GM18873 (cell line): ENCODE measurements at regions not wholly inside any gene's neighbourhood (a gene's known extent, or its start where the extent isn't known, plus 50 kb on each side); places are given as distances from the start of the nearest gene placed in this dataset.
A peak's percentile ranks its signal among the peaks of the same experiment; 100 is the strongest.

Experiments
- ATAC-seq: cut with Tn5 transposase; IDR thresholded peaks from one replicate; pipeline ENCODE4 v1.9.1; 2021; ENCODE audit warnings: mild to moderate bottlenecking, moderate library complexity, moderate number of reproducible peaks; ENCODE audit not compliant: unreplicated experiment, low FRiP score

GRCh38 chr2:155357172-155357571 lies 658.7 kb downstream of the KCNJ3 start:
- no peak for ATAC-seq

GRCh38 chr2:155356250-155356649 lies 657.8 kb downstream of the KCNJ3 start:
- ATAC-seq: no peak

- no peak for ATAC-seq
These were observed 652.5 kb downstream of the KCNJ3 start for GRCh38 chr2:155350783-155351580.

GRCh38 chr2:155332016-155332415 lies 633.5 kb downstream of the KCNJ3 start:
- no peak for ATAC-seq

GRCh38 chr2:155320236-155320635 lies 621.7 kb downstream of the KCNJ3 start:
- ATAC-seq: no peak

- ATAC-seq: no peak
These were observed 620.2 kb downstream of the KCNJ3 start for GRCh38 chr2:155318710-155319109.

GRCh38 chr2:155315768-155316167 lies 617.3 kb downstream of the KCNJ3 start:
- no peak for ATAC-seq

- no peak for ATAC-seq
These were observed 612.1 kb downstream of the KCNJ3 start for GRCh38 chr2:155310589-155310988.

- ATAC-seq: no peak
These were observed 611.0 kb downstream of the KCNJ3 start for GRCh38 chr2:155309483-155309882.

GRCh38 chr2:155308367-155309009 lies 610.0 kb downstream of the KCNJ3 start:
- ATAC-seq: no peak

- ATAC-seq: no peak
These were observed 602.7 kb downstream of the KCNJ3 start for GRCh38 chr2:155301221-155301620.

- ATAC-seq: no peak
These were observed 599.5 kb downstream of the KCNJ3 start for GRCh38 chr2:155298001-155298400.

- no peak for ATAC-seq
These were observed 595.9 kb downstream of the KCNJ3 start for GRCh38 chr2:155294358-155294757.

- ATAC-seq: no peak
These were observed 583.4 kb downstream of the KCNJ3 start for GRCh38 chr2:155281907-155282306.

- ATAC-seq: no peak
These were observed 574.8 kb downstream of the KCNJ3 start for GRCh38 chr2:155273323-155273722.

- ATAC-seq: no peak
These were observed 568.1 kb downstream of the KCNJ3 start for GRCh38 chr2:155266583-155266982.

GRCh38 chr2:155266109-155266508 lies 567.6 kb downstream of the KCNJ3 start:
- no peak for ATAC-seq

GRCh38 chr2:155256803-155257202 lies 558.3 kb downstream of the KCNJ3 start:
- ATAC-seq: no peak

GRCh38 chr2:155250800-155251199 lies 552.3 kb downstream of the KCNJ3 start:
- peak; percentile 73 for ATAC-seq

- no peak for ATAC-seq
These were observed 541.7 kb downstream of the KCNJ3 start for GRCh38 chr2:155240176-155240575.

- no peak for ATAC-seq
These were observed 537.2 kb downstream of the KCNJ3 start for GRCh38 chr2:155235710-155236109.
